ENCODE measurements at regions not wholly inside any gene's neighbourhood (a gene's known extent, or its start where the extent isn't known, plus 50 kb on each side); places are given as distances from the start of the nearest gene placed in this dataset.

GRCh38 chr12:66947119-66947518 is 268.2 kb upstream of the GRIP1 start:
- Histone ChIP-seq H3K27ac (replicated peaks) (no peak overlapping the region), H3K27me3 (ENCODE audit: low read depth) (no peaks in the 10 kb centered on the region), H3K36me3 (no peaks in the 10 kb centered on the region), H3K4me3 (no peak overlapping the region), H3K4me1 (no peaks in the 10 kb centered on the region), H3K9me3 (replicated peaks) (no peaks in the 10 kb centered on the region)
- DNase-seq = no peak
- intact Hi-C loops (cut with micrococcal nuclease) = no loop called here
- no peak for TF ChIP-seq CTCF (IDR thresholded peaks at IDR 0.05; ENCODE audit: borderline replicate concordance)

- H3K4me3 ChIP-seq = no peak overlapping the region
- H3K36me3 ChIP-seq = no peaks in the 10 kb centered on the region
- no peaks in the 10 kb centered on the region for H3K9me3 ChIP-seq (replicated peaks)
- no peak for TF ChIP-seq CTCF (IDR thresholded peaks at IDR 0.05; ENCODE audit: borderline replicate concordance)
- intact Hi-C loops (cut with micrococcal nuclease) = no loop called here
- no peak for DNase-seq
- no peaks in the 10 kb centered on the region for H3K27me3 ChIP-seq (ENCODE audit: low read depth)
- H3K27ac ChIP-seq (replicated peaks) = no peak overlapping the region
- no peaks in the 10 kb centered on the region for H3K4me1 ChIP-seq
Measured at GRCh38 chr12:66952668-66953067, 273.8 kb upstream of the GRIP1 start.

GRCh38 chr12:66956300-66956699 is 277.4 kb upstream of the GRIP1 start:
- TF ChIP-seq CTCF (IDR thresholded peaks at IDR 0.05; ENCODE audit: borderline replicate concordance) = no peak
- intact Hi-C loops (cut with micrococcal nuclease) = no loop called here
- Histone ChIP-seq H3K27ac (replicated peaks) (no peak overlapping the region), H3K36me3 (no peaks in the 10 kb centered on the region), H3K4me1 (no peaks in the 10 kb centered on the region), H3K27me3 (ENCODE audit: low read depth) (no peaks in the 10 kb centered on the region), H3K9me3 (replicated peaks) (no peaks in the 10 kb centered on the region), H3K4me3 (no peak overlapping the region)
- no peak for DNase-seq

- Histone ChIP-seq H3K36me3 (no peaks in the 10 kb centered on the region), H3K4me3 (no peak overlapping the region), H3K27ac (replicated peaks) (no peak overlapping the region), H3K9me3 (replicated peaks) (no peaks in the 10 kb centered on the region), H3K27me3 (ENCODE audit: low read depth) (no peaks in the 10 kb centered on the region), H3K4me1 (no peaks in the 10 kb centered on the region)
- no peak for DNase-seq
- no peak for TF ChIP-seq CTCF (IDR thresholded peaks at IDR 0.05; ENCODE audit: borderline replicate concordance)
- intact Hi-C loops (cut with micrococcal nuclease) = no loop called here
Measured at GRCh38 chr12:66959276-66959675, 280.4 kb upstream of the GRIP1 start.

GRCh38 chr12:66960006-66960405 is 281.1 kb upstream of the GRIP1 start:
- no peak for DNase-seq
- H3K27me3 ChIP-seq (ENCODE audit: low read depth) = no peaks in the 10 kb centered on the region

More at GRCh38 chr12:66960006-66960405, 281.1 kb upstream of the GRIP1 start:
- intact Hi-C loops (cut with micrococcal nuclease) = no loop called here
- Histone ChIP-seq H3K4me3 (no peak overlapping the region), H3K27ac (replicated peaks) (no peak overlapping the region), H3K36me3 (no peaks in the 10 kb centered on the region), H3K4me1 (no peaks in the 10 kb centered on the region), H3K9me3 (replicated peaks) (no peaks in the 10 kb centered on the region)
- no peak for TF ChIP-seq CTCF (IDR thresholded peaks at IDR 0.05; ENCODE audit: borderline replicate concordance)

Measured in left ventricle myocardium inferior (tissue), 1 donor.